Limb (tissue), 2 donors: ENCODE measurements at regions not wholly inside any gene's neighbourhood (a gene's known extent, or its start where the extent isn't known, plus 50 kb on each side); places are given as distances from the start of the nearest gene placed in this dataset.
"Not testable (repeated sequence)": the region's sequence is repeated elsewhere in the genome, so short reads cannot be mapped to it uniquely, and the experiment has no call there.

Source experiments
- DNase-seq, 2 donors: peaks; one replicate each; pipeline ENCODE4 v3.0.0-alpha.2; 2016; ENCODE audit errors: extremely low spot score in 2 of 2

DNA sequence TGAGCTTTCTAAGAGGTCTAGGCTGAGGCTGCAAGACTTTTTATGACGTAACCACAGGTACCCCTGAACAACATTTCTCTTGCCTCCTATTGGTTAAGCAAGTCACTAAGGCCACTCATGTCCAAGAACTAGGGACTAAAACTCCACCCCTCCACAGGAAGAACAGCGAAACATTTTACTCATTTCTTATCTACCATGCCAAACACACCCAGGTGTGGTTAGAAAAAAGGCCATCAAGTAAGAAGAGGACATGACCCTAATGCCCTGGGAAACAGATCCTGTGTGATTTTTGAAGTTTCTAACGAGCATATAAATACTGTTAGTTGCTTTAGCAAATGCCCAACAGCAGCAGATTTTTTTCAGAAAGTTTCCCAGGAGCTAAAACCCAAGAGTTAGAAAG is 282.4 kb upstream of the DYNLRB2 start:
- DNase-seq = no peak

- no peak for DNase-seq
Measured at GRCh38 chr16:80254970-80255369, 285.8 kb upstream of the DYNLRB2 start.

GRCh38 chr16:80253741-80254140 is 287.1 kb upstream of the DYNLRB2 start:
- no peak for DNase-seq

- no peak for DNase-seq
Measured at GRCh38 chr16:80250381-80250780, 290.4 kb upstream of the DYNLRB2 start.

DNA sequence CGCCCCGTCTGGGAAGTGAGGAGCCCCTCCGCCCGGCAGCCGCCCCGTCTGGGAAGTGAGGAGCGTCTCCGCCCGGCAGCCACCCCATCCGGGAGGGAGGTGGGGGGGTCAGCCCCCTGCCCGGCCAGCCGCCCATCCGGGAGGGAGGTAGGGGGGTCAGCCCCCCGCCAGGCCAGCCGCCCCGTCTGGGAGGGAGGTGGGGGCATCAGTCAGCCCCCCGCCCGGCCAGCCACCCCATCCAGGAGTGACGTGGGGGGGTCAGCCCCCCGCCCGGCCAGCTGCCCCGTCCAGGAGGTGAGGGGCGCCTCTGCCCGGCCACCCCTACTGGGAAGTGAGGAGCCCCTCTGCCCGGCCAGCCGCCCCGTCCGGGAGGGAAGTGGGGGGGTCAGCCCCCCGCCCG is 297.5 kb upstream of the DYNLRB2 start:
- DNase-seq = not testable (repeated sequence)

DNA sequence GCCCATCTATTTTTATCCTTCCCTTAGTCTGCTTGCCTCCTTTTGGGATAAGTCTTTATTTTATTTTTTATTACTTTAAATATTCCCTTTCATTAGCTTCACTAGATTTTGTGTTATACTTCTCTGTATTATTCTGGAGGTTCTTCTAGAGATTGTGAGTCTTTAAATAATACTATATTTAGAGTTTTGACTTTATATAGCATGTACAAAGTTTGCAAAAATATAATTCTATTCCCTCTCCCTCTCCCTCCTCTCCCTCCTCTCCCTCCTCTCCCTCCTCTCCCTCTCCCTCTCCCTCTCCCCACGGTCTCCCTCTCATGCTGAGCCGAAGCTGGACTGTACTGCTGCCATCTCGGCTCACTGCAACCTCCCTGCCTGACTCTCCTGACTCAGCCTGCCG is 298.5 kb upstream of the DYNLRB2 start:
- DNase-seq = not testable (repeated sequence)

GRCh38 chr16:80233097-80233835 is 307.5 kb upstream of the DYNLRB2 start:
- DNase-seq = no peak

GRCh38 chr16:80231888-80232287 is 308.9 kb upstream of the DYNLRB2 start:
- DNase-seq = no peak

DNA sequence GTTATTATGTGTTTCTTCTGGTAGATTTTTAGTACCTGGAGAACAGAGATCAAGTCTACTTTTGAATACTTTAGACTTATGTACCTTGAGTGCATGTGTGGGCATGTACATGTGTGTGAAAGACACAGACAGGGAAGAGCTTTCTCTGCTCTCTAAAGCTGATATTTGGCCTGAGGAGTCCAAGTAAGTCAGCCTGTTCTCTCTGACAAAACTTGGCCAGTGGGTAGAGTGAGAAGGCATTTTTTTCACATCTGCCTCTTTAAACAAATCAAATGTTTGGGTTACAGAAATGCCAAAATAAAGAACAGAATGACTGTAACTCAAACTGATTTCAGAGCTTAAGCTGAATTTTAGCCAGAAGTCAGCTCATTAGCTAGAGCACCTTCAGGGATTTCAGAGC is 309.7 kb upstream of the DYNLRB2 start:
- no peak for DNase-seq

- DNase-seq = no peak
Measured at GRCh38 chr16:80230328-80231120, 310.3 kb upstream of the DYNLRB2 start.

DNA sequence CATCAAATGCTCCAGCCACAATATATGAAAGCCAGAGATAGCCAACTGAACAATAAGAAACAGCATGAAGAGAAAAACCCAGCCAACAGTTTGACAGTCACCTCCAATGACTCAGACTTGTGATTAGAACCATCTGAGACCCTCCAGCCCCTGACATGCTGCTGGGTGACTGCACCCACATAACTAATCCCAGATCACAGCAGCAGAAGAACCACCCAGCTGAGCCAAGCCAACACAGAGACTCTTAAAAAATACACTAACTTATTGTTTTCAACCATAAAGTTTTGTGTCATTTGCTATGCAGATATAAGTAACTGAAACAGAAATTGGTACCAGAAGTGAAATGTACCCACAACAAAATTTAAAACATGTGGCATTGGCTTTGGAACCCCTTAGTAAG is 314.3 kb upstream of the DYNLRB2 start:
- no peak for DNase-seq

DNA sequence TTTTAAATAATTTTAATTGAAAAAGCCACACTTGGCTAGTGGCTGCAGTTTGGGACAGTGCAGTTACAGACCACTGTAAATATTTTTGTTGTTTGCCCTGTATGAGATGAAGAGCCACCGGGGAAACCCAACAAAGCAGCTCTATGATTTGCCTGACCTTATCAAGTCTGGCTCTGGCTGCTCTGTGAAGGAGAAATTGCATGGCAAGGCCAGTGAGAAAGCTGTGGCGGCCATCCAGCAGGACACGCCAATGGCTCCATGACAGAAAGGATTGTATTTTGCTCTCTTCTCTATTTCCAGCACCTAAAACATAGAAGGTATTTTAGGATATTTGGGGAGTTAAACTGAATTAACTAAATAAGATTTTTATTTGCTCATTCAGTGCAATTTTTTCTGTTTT is 330.0 kb upstream of the DYNLRB2 start:
- DNase-seq = no peak

DNA sequence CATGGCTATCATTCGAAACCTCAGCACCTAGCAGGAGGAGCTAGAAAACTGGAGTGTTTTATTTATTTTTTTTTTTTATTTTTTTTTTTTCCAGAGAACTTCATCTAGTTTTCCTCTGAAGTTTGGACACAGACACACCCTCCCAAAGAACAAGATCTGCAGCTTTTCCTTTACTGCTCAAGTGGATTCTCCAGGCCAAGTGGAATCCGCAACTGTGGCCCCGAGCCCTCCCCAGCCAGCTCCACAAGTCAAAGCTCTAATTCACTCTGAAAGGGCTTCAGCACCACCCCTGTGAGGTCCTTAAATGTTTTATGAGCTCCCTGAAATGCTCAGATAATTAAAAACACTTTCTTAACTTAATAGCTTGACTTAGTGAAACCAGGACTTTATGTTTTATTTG is 332.1 kb upstream of the DYNLRB2 start:
- DNase-seq = no peak

DNA sequence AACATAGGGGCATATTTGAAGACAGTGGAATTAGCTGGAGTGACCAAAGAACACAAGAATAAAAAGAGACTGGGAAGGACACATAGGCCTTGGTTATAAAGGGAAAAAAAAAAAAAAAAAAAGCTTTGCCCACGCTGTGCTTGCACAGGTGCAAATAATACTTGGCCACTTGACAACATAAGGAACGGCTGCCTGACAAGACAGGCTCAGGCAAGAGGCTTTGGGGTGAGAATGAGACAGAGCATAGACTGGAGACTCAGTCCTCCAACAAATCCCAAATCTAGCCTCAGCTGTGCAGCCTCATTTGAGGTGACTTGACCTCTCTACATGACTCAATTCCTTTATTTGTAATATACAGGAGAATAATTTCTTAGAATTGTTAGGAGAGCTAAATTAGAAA is 332.8 kb upstream of the DYNLRB2 start:
- no peak for DNase-seq

GRCh38 chr16:80203821-80204220 is 337.0 kb upstream of the DYNLRB2 start:
- no peak for DNase-seq

GRCh38 chr16:80202831-80203413 is 337.9 kb upstream of the DYNLRB2 start:
- no peak for DNase-seq

DNA sequence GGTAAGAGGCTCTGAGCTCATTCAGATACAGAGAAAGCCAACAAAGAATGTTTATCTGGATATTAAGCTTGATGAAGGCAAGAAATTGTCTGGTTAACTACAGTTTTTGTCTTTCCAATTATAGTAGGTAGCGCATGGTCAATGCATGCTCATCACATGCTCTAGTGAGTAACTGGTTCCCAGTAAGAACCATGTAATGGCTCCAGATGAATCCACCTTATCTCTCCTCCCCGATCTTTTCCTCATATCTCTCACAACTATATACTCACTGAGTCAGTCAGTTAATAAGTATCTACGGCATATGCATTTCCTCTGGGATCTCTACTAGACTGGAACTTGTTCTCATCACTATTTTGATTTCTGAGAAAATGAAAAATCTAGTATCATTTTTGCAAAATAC is 340.7 kb upstream of the DYNLRB2 start:
- DNase-seq = no peak

DNA sequence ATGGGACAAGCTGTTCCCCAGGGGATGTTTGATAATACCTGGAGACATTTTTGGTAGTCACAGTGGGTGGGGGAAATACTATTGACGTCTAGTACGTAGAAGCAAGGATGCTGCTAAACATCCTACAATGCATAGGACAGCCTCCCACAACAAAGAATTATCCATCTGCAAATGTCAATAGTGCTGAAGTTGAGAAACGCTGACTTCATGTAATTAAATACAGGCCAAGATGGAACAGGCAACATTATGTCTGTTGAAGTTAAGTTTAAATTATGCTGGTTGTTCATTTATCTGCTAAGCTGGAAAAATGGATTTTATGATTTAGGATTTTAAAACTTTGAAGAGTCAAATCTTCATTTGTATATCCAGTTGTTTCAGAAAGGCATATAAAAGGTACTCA is 341.2 kb upstream of the DYNLRB2 start:
- no peak for DNase-seq

DNA sequence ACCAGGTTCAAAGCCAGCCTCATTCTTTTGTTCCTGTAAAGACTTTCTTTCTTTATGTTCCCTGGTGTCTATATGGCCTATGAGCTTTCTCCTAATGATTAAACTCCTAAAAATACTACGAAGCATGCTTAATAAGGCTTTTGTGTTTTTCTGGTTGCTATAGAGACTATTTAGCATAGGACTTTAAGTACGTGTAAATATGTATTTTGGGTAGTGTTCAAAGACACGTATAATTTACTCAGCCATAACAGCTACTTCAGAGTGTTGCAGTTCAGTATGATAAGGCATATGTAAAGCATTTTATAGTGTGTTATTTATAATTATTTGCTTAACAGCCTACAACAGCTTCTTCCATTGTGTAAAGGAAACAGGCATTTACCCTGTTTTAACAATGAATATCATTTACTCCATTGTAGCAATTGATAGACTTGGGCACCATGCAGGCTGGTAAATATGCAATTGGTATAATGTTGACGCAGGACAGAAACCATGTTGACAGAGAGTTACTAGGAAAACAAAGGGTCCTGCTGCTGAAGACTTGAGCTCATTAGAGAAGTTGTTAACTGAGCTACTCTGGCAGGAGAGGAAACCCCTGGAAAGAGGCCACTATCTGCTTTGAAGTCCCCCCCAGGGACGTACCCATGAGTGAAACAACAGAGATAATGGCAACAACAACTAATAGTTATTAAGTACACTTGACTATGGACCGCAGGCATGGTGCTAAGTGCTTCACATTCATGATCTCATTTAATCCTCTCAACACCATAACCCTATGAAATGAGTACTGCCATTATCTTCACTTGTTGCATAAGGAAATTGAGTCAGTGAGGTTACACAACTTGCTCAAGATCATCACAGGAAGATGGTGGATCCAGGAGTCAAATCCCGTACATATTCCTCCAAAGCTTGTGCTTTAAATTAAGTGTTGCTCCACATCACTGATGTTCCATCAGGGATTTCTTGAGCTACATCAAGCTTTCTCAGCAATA is 342.2 kb upstream of the DYNLRB2 start:
- peak in 1 of 2 donors; percentile 11 for DNase-seq

GRCh38 chr16:80197741-80198201 is 343.0 kb upstream of the DYNLRB2 start:
- DNase-seq = no peak

DNA sequence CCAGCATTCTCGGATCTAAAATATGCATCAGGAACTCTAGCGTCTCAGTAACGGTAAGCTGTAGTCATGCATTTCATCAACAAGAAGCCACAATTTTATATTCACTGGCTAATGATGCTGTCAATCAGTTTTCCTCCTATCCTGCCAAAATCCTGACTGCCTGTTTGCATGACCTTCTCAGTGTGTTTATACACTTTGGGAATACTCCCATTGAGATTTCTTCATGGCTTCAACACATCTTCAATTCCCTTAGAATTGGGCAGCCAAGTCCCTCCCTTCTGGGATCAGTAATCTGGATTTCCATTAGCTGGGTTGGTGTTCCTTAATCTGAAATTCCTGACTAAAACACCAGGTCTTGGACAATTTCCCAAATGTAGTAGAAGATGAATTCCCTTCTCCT is 348.9 kb upstream of the DYNLRB2 start:
- no peak for DNase-seq
